LNCaP clone FGC (cell line): ENCODE measurements at regions not wholly inside any gene's neighbourhood (a gene's known extent, or its start where the extent isn't known, plus 50 kb on each side); places are given as distances from the start of the nearest gene placed in this dataset.

Experiments
- DNase-seq: peaks from one replicate; pipeline ENCODE4 v3.0.0-alpha.2; 2011; ENCODE audit warnings: low read depth
- H3K4me3 ChIP-seq: 2 replicates; pipeline ENCODE4 v1.5.1; 2011; ENCODE audit warnings: mild to moderate bottlenecking, low read depth, low read length, control low read depth
- CTCF ChIP-seq: IDR thresholded peaks from 2 replicates; pipeline ENCODE4 v1.5.1; 2012; ENCODE audit warnings: mild to moderate bottlenecking; ENCODE audit not compliant: control insufficient read depth, insufficient read depth; ENCODE audit errors: extremely low read depth

- TF ChIP-seq CTCF = no peak
- H3K4me3 ChIP-seq = no peak overlapping the region
- no peak for DNase-seq
Observed at GRCh38 chr7:92976931-92977330, 140.6 kb upstream of the CDK6 start.

- no peak for TF ChIP-seq CTCF
- DNase-seq = no peak
- H3K4me3 ChIP-seq = no peak overlapping the region
Observed at GRCh38 chr7:92973974-92974373, 137.6 kb upstream of the CDK6 start.

- no peak for TF ChIP-seq CTCF
- DNase-seq = no peak
- no peak overlapping the region for H3K4me3 ChIP-seq
Observed at GRCh38 chr7:92973293-92973731, 136.9 kb upstream of the CDK6 start.

- no peak for TF ChIP-seq CTCF
- no peak for DNase-seq
- no peak overlapping the region for H3K4me3 ChIP-seq
Observed at GRCh38 chr7:92972441-92972840, 136.1 kb upstream of the CDK6 start.

- DNase-seq = no peak
- H3K4me3 ChIP-seq = no peak overlapping the region
- TF ChIP-seq CTCF = no peak
Observed at GRCh38 chr7:92969061-92969460, 132.7 kb upstream of the CDK6 start.

- DNase-seq = no peak
- TF ChIP-seq CTCF = no peak
- H3K4me3 ChIP-seq = no peak overlapping the region
Observed at GRCh38 chr7:92968502-92968901, 132.1 kb upstream of the CDK6 start.

GRCh38 chr7:92967238-92967637, 130.9 kb upstream of the CDK6 start:
- no peak for TF ChIP-seq CTCF
- no peak for DNase-seq
- H3K4me3 ChIP-seq = no peak overlapping the region
